GM12878 (cell line): ENCODE measurements at regions not wholly inside any gene's neighbourhood (a gene's known extent, or its start where the extent isn't known, plus 50 kb on each side); places are given as distances from the start of the nearest gene placed in this dataset.

Source experiments
- CEBPB ChIP-seq, 2 experiments: fragments of 150-350 bp in 1 of 2; IDR thresholded peaks; 2 replicates each; pipeline ENCODE4 v1.6.1; 2012 to 2014; ENCODE audit warnings: low read depth in 2 of 2, low read length in 2 of 2, borderline replicate concordance in 1 of 2, inconsistent platforms in 1 of 2
- CTCF ChIP-seq, 3 experiments: IDR thresholded peaks in 2 of 3; conservative IDR thresholded peaks in 1 of 3; 2 replicates each; pipeline ENCODE4 v1.5.1; 2011; ENCODE audit warnings: low read depth in 3 of 3, low read length in 3 of 3, mild to moderate bottlenecking in 3 of 3, control low read depth in 2 of 3, moderate library complexity in 2 of 3, inconsistent platforms in 1 of 3, mixed read lengths in 1 of 3; ENCODE audit not compliant: control insufficient read depth in 2 of 3, insufficient read depth in 1 of 3; ENCODE audit errors: extremely low read depth in 1 of 3
- POLR2A ChIP-seq: IDR thresholded peaks from 2 replicates; pipeline ENCODE4 v1.6.1; 2011; ENCODE audit warnings: low read depth, mild to moderate bottlenecking, low read length
- POLR2AphosphoS5 ChIP-seq: IDR thresholded peaks from 2 replicates; pipeline ENCODE4 v1.6.1; 2011; ENCODE audit warnings: mild to moderate bottlenecking, low read length, inconsistent platforms
- RCOR1 ChIP-seq: conservative IDR thresholded peaks from 2 replicates; pipeline ENCODE4 v1.6.1; 2012; ENCODE audit warnings: low read depth, low read length, improper control_type of control experiment
- SP1 ChIP-seq: IDR thresholded peaks from one replicate; pipeline ENCODE4 v1.6.1; 2011; ENCODE audit warnings: low read depth, low read length
- SREBF2 ChIP-seq: IDR thresholded peaks from 2 replicates; pipeline ENCODE4 v1.6.1; 2012; ENCODE audit warnings: mild to moderate bottlenecking, low read length
- USF2 ChIP-seq: IDR thresholded peaks from 2 replicates; pipeline ENCODE4 v1.6.1; 2011; ENCODE audit warnings: low read depth, low read length, improper control_type of control experiment, borderline replicate concordance
- ZBTB40 ChIP-seq: fragments of 450-650 bp; IDR thresholded peaks from 2 replicates; pipeline ENCODE4 v1.6.1; 2016; ENCODE audit warnings: mild to moderate bottlenecking, moderate library complexity, borderline replicate concordance

- TF ChIP-seq ZBTB40 (no peak), CEBPB (IDR thresholded peaks at IDR 0.05; ENCODE audit: borderline replicate concordance in 1 of 2, low read depth in 2 of 2, low read length in 2 of 2) (no peak), CTCF (IDR thresholded peaks at IDR 0.05 in 2 of 3, conservative IDR thresholded peaks at IDR 0.05 in 1 of 3; ENCODE audit: control insufficient read depth in 2 of 3, extremely low read depth in 1 of 3, insufficient read depth in 1 of 3, low read depth in 3 of 3, low read length in 3 of 3) (no peak), SP1 (no peak), POLR2AphosphoS5 (no peak), USF2 (no peak), SREBF2 (no peak), RCOR1 (no peak), POLR2A (no peak)
Observed at GRCh38 chr16:35425270-35425669, 1965.9 kb downstream of the TP53TG3F start.
